ENCODE measurements at regions not wholly inside any gene's neighbourhood (a gene's known extent, or its start where the extent isn't known, plus 50 kb on each side); places are given as distances from the start of the nearest gene placed in this dataset.

GRCh38 chr16:76190057-76190456 is 87.1 kb upstream of the CNTNAP4 start:
- Histone ChIP-seq H3K27me3 (ENCODE audit: insufficient read depth, low read depth, low read length) (no peaks in the 10 kb centered on the region), H3F3A (ENCODE audit: insufficient read depth, low read length, poor library complexity, severe bottlenecking) (no peaks in the 10 kb centered on the region), H3K27ac (ENCODE audit: low read length) (no peak overlapping the region), H3K9ac (ENCODE audit: low read length) (no peak overlapping the region), H3K4me3 (ENCODE audit: low read length) (no peak overlapping the region), H3K79me2 (replicated peaks; ENCODE audit: insufficient read depth, low read length) (no peaks in the 10 kb centered on the region), H3K4me2 (ENCODE audit: low read length) (no peak overlapping the region), H2AFZ (ENCODE audit: low read depth, low read length) (no peak overlapping the region), H3K9me2 (ENCODE audit: insufficient read depth, low read length) (no peaks in the 10 kb centered on the region), H3K36me3 (ENCODE audit: insufficient read depth, low read length) (no peaks in the 10 kb centered on the region), H4K20me1 (ENCODE audit: insufficient read depth) (no peaks in the 10 kb centered on the region), H3K9me3 (ENCODE audit: low read length) (no peaks in the 10 kb centered on the region)
- TF ChIP-seq EP300 (conservative IDR thresholded peaks at IDR 0.05; ENCODE audit: poor library complexity, severe bottlenecking) (no peak), CTCF (IDR thresholded peaks at IDR 0.05; ENCODE audit: poor library complexity, severe bottlenecking) (no peak), EZH2 (IDR thresholded peaks at IDR 0.05; ENCODE audit: borderline replicate concordance, insufficient read depth, low read length, poor library complexity, severe bottlenecking) (no peak), SMC3 (conservative IDR thresholded peaks at IDR 0.05; ENCODE audit: poor library complexity) (no peak), REST (IDR thresholded peaks at IDR 0.05; ENCODE audit: borderline replicate concordance) (no peak), MXI1 (conservative IDR thresholded peaks at IDR 0.05; ENCODE audit: poor library complexity, severe bottlenecking) (no peak), POLR2AphosphoS5 (IDR thresholded peaks at IDR 0.05) (no peak), RAD21 (conservative IDR thresholded peaks at IDR 0.05) (no peak), TAF1 (IDR thresholded peaks at IDR 0.05; ENCODE audit: low read depth) (no peak)

- no peaks in the 10 kb centered on the region for H4K20me1 ChIP-seq (ENCODE audit: insufficient read depth)
- no peak overlapping the region for H3K9ac ChIP-seq (ENCODE audit: low read length)
- no peaks in the 10 kb centered on the region for H3K36me3 ChIP-seq (ENCODE audit: insufficient read depth, low read length)
- H3K9me2 ChIP-seq (ENCODE audit: insufficient read depth, low read length) = no peaks in the 10 kb centered on the region
- no peak overlapping the region for H3K4me2 ChIP-seq (ENCODE audit: low read length)
- H3K27ac ChIP-seq (ENCODE audit: low read length) = no peak overlapping the region
- no peaks in the 10 kb centered on the region for H3K27me3 ChIP-seq (ENCODE audit: insufficient read depth, low read depth, low read length)
- no peak overlapping the region for H3K4me3 ChIP-seq (ENCODE audit: low read length)
- H3K79me2 ChIP-seq (replicated peaks; ENCODE audit: insufficient read depth, low read length) = no peaks in the 10 kb centered on the region
- TF ChIP-seq SMC3 (conservative IDR thresholded peaks at IDR 0.05; ENCODE audit: poor library complexity) (no peak), EZH2 (IDR thresholded peaks at IDR 0.05; ENCODE audit: borderline replicate concordance, insufficient read depth, low read length, poor library complexity, severe bottlenecking) (no peak), MXI1 (conservative IDR thresholded peaks at IDR 0.05; ENCODE audit: poor library complexity, severe bottlenecking) (no peak), TAF1 (IDR thresholded peaks at IDR 0.05; ENCODE audit: low read depth) (no peak), RAD21 (conservative IDR thresholded peaks at IDR 0.05) (no peak), EP300 (conservative IDR thresholded peaks at IDR 0.05; ENCODE audit: poor library complexity, severe bottlenecking) (no peak)
- no peaks in the 10 kb centered on the region for H3F3A ChIP-seq (ENCODE audit: insufficient read depth, low read length, poor library complexity, severe bottlenecking)
- H3K9me3 ChIP-seq (ENCODE audit: low read length) = no peaks in the 10 kb centered on the region
- no peak overlapping the region for H2AFZ ChIP-seq (ENCODE audit: low read depth, low read length)
These were observed 86.7 kb upstream of the CNTNAP4 start for GRCh38 chr16:76190480-76190879.

Measured in neural cell (in vitro differentiated cells).